Mesendoderm (in vitro differentiated cells): ENCODE measurements at regions not wholly inside any gene's neighbourhood (a gene's known extent, or its start where the extent isn't known, plus 50 kb on each side); places are given as distances from the start of the nearest gene placed in this dataset.
"Not testable (repeated sequence)": the region's sequence is repeated elsewhere in the genome, so short reads cannot be mapped to it uniquely, and the experiment has no call there.

ENCODE experiments used
- DNase-seq: peaks from one replicate; pipeline ENCODE4 v3.0.0; 2013
- H2AK5ac ChIP-seq: 2 replicates; pipeline ENCODE4 v1.6.1; 2013; ENCODE audit warnings: low read length, inconsistent platforms
- H2BK120ac ChIP-seq: 2 replicates; pipeline ENCODE4 v1.6.1; 2013; ENCODE audit warnings: low read depth, mild to moderate bottlenecking, low read length, moderate library complexity, mixed read lengths
- H2BK15ac ChIP-seq: replicated peaks from 2 replicates; pipeline ENCODE4 v1.6.1; 2013; ENCODE audit warnings: low read depth, mild to moderate bottlenecking, moderate library complexity
- H2BK5ac ChIP-seq: 2 replicates; pipeline ENCODE4 v1.6.1; 2013; ENCODE audit warnings: low read length, inconsistent platforms
- H3K18ac ChIP-seq: 2 replicates; pipeline ENCODE4 v1.6.1; 2013; ENCODE audit warnings: mild to moderate bottlenecking, low read length, mixed read lengths
- H3K23ac ChIP-seq: one replicate; pipeline ENCODE4 v1.6.1; 2013; ENCODE audit warnings: low read length
- H3K27ac ChIP-seq: 2 replicates; pipeline ENCODE4 v1.5.1; 2013; ENCODE audit warnings: low read depth, mild to moderate bottlenecking, inconsistent platforms, low read length, moderate library complexity
- H3K27me3 ChIP-seq: 2 replicates; pipeline ENCODE4 v1.6.1; 2013; ENCODE audit warnings: low read length, control low read depth, mild to moderate bottlenecking, inconsistent platforms; ENCODE audit not compliant: insufficient read depth, poor library complexity
- H3K36me3 ChIP-seq: 2 replicates; pipeline ENCODE4 v1.6.1; 2013; ENCODE audit warnings: low read length, inconsistent platforms; ENCODE audit not compliant: control insufficient read depth, insufficient read depth
- H3K4ac ChIP-seq: one replicate; pipeline ENCODE4 v1.6.1; 2013; ENCODE audit warnings: low read depth, mild to moderate bottlenecking, low read length, moderate library complexity
- H3K4me1 ChIP-seq: 2 replicates; pipeline ENCODE4 v1.6.1; 2013; ENCODE audit warnings: low read depth, low read length, inconsistent platforms; ENCODE audit not compliant: control insufficient read depth
- H3K4me2 ChIP-seq: 2 replicates; pipeline ENCODE4 v1.6.1; 2013; ENCODE audit warnings: low read length
- H3K4me3 ChIP-seq: 2 replicates; pipeline ENCODE4 v1.5.1; 2013; ENCODE audit warnings: mild to moderate bottlenecking, low read length
- H3K56ac ChIP-seq: one replicate; pipeline ENCODE4 v1.6.1; 2013; ENCODE audit warnings: low read length
- H3K79me1 ChIP-seq: 2 replicates; pipeline ENCODE4 v1.6.1; 2013; ENCODE audit warnings: low read length, inconsistent platforms
- H3K79me2 ChIP-seq: 2 replicates; pipeline ENCODE4 v1.6.1; 2013; ENCODE audit warnings: mild to moderate bottlenecking, low read length; ENCODE audit not compliant: control insufficient read depth, insufficient read depth
- H3K9ac ChIP-seq: 2 replicates; pipeline ENCODE4 v1.6.1; 2013; ENCODE audit warnings: low read length, inconsistent platforms
- H4K5ac ChIP-seq: one replicate; pipeline ENCODE4 v1.6.1; 2013; ENCODE audit warnings: low read length
- H4K8ac ChIP-seq: one replicate; pipeline ENCODE4 v1.6.1; 2013; ENCODE audit warnings: low read depth, mild to moderate bottlenecking, control low read depth, low read length, moderate library complexity
- WGBS: extraction: QIAGEN DNeasy Blood & Tissue Kit; methylation state at CpG from one replicate; pipeline ENCODE4 v1.1.7; 2013; ENCODE audit warnings: low lambda C conversion rate, missing lambda C conversion rate; ENCODE audit not compliant: insufficient coverage; ENCODE audit errors: extremely low coverage; 5-methylcytosine and 5-hydroxymethylcytosine counted together

DNA sequence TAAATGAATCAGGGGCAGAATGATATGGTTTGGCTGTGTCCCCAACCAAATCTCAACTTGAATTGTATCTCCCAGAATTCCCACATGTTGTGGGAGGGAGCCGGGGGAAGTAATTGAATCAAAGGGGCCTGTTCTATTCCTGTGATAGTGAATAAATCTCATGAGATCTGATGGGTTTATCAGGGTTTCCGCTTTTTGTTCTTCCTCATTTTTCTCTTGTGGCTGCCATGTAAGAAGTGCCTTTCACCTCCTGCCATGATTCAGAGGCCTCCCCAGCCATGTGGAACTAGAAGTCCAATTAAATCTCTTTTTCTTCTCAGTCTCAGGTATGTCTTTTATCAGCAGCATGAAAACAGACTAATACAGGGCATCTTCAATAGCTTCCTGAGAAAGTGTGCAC, 107.0 kb downstream of the OTUD1 start:
- WGBS, result no CpG with 5 or more reads among the region's 2 CpGs

DNA sequence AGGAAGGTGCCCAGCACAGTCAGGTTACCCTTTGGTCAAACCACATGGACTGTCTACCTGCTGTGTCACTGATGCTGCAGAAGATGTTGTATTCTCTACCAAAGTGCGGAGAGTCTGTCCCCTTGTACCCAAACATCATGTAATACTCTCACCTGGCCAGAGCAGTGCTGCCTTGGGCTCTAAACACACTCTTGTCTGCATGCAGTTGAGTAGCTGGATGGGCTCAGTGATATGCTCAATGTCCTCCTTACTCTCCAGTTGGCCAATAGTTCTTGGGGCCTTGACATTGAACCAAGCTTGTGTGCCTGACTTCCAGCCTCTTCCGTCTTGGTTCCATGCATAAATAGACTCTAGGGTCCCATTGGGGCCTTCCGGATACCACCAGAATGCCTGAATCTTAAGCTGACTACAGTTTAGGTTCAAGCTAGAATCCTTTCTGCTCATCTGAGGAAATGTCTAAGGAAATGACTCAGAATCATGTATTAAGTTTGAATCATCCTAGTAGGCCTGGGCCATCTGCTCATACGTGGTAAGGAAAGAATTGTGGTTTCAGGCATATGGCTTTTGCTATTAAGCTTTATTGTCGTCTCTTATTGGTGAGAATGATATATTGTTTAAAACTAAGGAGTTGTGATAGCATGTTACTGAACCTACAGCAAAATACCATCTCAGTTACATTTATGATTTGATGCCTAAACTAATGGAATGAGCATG, 118.0 kb downstream of the OTUD1 start:
- WGBS, result no CpG with 5 or more reads among the region's 5 CpGs
- H3K27me3 ChIP-seq, result no peaks in the 10 kb centered on the region
- H3K18ac ChIP-seq, result no peak overlapping the region
- H2BK120ac ChIP-seq, result no peak overlapping the region
- H3K79me2 ChIP-seq, result no peaks in the 10 kb centered on the region
- H3K27ac ChIP-seq, result no peak overlapping the region
- no peak overlapping the region for H3K56ac ChIP-seq
- H3K36me3 ChIP-seq, result no peaks in the 10 kb centered on the region
- H2BK5ac ChIP-seq, result no peak overlapping the region
- H4K8ac ChIP-seq, result no peak overlapping the region
- no peaks in the 10 kb centered on the region for H3K79me1 ChIP-seq
- no peaks in the 10 kb centered on the region for H3K4me1 ChIP-seq
- no peak overlapping the region for H2AK5ac ChIP-seq
- no peak overlapping the region for H3K4me3 ChIP-seq
- no peak overlapping the region for H3K4ac ChIP-seq
- no peak for DNase-seq
- no peak overlapping the region for H3K4me2 ChIP-seq
- no peak overlapping the region for H3K9ac ChIP-seq
- no peak overlapping the region for H2BK15ac ChIP-seq
- no peak overlapping the region for H3K23ac ChIP-seq
- H4K5ac ChIP-seq, result no peak overlapping the region

More for the DNA sequence above, 107.0 kb downstream of the OTUD1 start:
- H3K79me1 ChIP-seq, H3K9ac ChIP-seq, H2AK5ac ChIP-seq, H3K79me2 ChIP-seq, H3K4me1 ChIP-seq, H3K36me3 ChIP-seq, H3K27me3 ChIP-seq, H3K23ac ChIP-seq, H3K4me3 ChIP-seq, H4K8ac ChIP-seq, H3K4ac ChIP-seq, DNase-seq, H2BK15ac ChIP-seq, H3K4me2 ChIP-seq, H3K56ac ChIP-seq, H3K27ac ChIP-seq, H3K18ac ChIP-seq, H2BK120ac ChIP-seq, H2BK5ac ChIP-seq, H4K5ac ChIP-seq: not testable (repeated sequence)

DNA sequence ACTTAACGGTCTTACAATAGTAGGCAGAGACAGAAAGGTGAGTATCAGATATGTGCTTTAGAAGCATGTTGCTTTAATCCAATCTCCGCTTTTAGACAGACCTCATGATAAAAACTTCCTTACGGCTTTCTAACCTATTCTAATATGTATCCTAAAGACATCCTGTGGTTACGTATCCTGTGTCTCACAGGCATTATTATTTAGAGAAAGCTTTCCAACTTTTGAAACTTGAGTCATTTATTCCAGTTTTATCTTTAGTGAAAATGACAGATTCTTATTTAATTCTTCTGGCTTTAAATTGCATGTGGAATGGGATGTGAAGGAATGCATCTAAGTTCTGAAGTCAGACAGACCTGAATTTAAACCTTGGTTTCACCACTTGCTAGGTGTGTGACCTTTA, 118.9 kb downstream of the OTUD1 start:
- H3K9ac ChIP-seq, result no peak overlapping the region
- H2BK5ac ChIP-seq, result no peak overlapping the region
- no peak overlapping the region for H3K4me3 ChIP-seq

DNA sequence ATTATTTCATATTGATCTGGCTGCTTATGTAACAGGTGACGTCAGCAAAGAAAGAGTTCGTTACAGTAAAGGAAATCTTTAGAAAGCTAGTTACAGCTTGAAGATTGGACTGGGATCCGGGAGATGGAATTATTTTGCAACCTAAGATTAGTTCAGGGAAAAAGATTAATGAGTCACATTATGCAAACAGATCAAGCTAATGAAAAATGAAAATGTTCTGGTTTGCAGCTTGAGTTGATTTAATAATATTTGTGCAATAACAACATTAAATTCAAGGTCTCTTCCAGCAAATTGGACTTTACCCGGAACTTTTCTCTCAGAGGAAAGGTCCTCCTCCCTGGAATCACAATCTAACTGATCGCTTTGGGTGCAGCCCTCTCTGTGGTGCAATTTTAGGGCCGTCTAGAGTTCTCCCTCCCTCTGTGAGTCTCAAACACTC, 119.5 kb downstream of the OTUD1 start:
- DNase-seq, result no peak
- Histone ChIP-seq H2BK15ac (no peak overlapping the region), H3K27me3 (no peaks in the 10 kb centered on the region), H3K9ac (no peak overlapping the region), H3K56ac (no peak overlapping the region), H4K8ac (no peak overlapping the region), H2AK5ac (no peak overlapping the region), H3K27ac (no peak overlapping the region), H3K4ac (no peak overlapping the region), H2BK5ac (no peak overlapping the region), H3K4me2 (no peak overlapping the region), H3K79me1 (no peaks in the 10 kb centered on the region), H3K79me2 (no peaks in the 10 kb centered on the region), H4K5ac (no peak overlapping the region), H3K36me3 (no peaks in the 10 kb centered on the region), H3K18ac (no peak overlapping the region), H3K4me1 (no peaks in the 10 kb centered on the region), H3K4me3 (no peak overlapping the region), H2BK120ac (no peak overlapping the region), H3K23ac (no peak overlapping the region)
- no CpG with 5 or more reads among the region's 6 CpGs for WGBS

More for the DNA sequence above, 118.9 kb downstream of the OTUD1 start:
- Histone ChIP-seq H3K79me1 (no peaks in the 10 kb centered on the region), H4K5ac (no peak overlapping the region), H3K27ac (no peak overlapping the region), H3K79me2 (no peaks in the 10 kb centered on the region), H4K8ac (no peak overlapping the region), H3K23ac (no peak overlapping the region), H3K27me3 (no peaks in the 10 kb centered on the region), H3K18ac (no peak overlapping the region), H3K36me3 (no peaks in the 10 kb centered on the region), H3K4ac (no peak overlapping the region), H3K4me1 (no peaks in the 10 kb centered on the region), H2AK5ac (no peak overlapping the region), H3K56ac (no peak overlapping the region), H3K4me2 (no peak overlapping the region), H2BK120ac (no peak overlapping the region), H2BK15ac (no peak overlapping the region)
- no CpG with 5 or more reads among the region's 4 CpGs for WGBS
- no peak for DNase-seq

DNA sequence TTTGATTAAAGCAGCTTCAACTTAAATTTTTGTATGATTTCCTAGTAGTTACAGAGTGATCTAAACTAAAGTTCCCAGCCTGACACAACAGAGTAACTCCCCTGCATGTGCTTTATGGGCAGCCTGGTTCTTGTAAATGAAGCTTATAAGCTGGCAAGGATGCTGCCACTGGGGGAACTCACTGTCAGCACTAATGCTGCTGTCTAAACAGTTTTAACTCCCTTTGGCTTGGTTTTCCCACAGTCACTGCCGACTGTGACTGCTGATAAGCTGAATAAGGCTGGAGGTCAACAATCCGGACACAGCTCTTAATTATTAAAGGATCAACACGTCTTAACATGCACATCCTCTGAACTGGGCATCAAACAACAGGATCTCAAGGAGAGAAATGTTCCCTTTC, 130.1 kb downstream of the OTUD1 start:
- no peaks in the 10 kb centered on the region for H3K27me3 ChIP-seq
- no peaks in the 10 kb centered on the region for H3K79me2 ChIP-seq
- no peak overlapping the region for H3K4ac ChIP-seq
- DNase-seq, result no peak
- no peak overlapping the region for H3K56ac ChIP-seq
- H3K18ac ChIP-seq, result no peak overlapping the region
- H3K4me3 ChIP-seq, result no peak overlapping the region
- no peak overlapping the region for H2BK5ac ChIP-seq
- no peak overlapping the region for H3K27ac ChIP-seq
- no peak overlapping the region for H4K8ac ChIP-seq
- no peak overlapping the region for H3K9ac ChIP-seq
- no peak overlapping the region for H4K5ac ChIP-seq
- no peaks in the 10 kb centered on the region for H3K36me3 ChIP-seq
- H3K23ac ChIP-seq, result no peak overlapping the region
- H3K4me2 ChIP-seq, result no peak overlapping the region
- H2AK5ac ChIP-seq, result no peak overlapping the region
- no peak overlapping the region for H2BK120ac ChIP-seq
- H3K79me1 ChIP-seq, result no peaks in the 10 kb centered on the region
- no peak overlapping the region for H2BK15ac ChIP-seq
- no peaks in the 10 kb centered on the region for H3K4me1 ChIP-seq
- WGBS, result no CpG with 5 or more reads among the region's 3 CpGs

DNA sequence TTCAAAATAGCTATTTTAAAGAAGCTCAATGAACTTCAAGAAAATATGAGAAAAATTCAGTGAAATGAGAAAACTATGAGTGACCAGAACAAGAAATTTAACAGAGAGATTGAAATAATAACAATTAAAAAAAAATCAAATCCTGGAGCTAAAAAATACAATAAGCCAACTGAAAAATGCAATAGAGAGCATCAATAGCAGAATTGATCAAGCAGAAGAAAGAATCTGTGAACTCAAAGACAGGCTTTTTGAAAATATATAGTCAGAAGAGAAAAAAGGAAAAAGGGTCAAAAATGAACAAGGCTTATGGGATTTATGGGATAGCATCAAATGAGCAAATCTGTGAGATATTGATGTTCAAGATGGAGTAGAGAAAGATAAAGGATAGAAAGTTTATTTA, 133.0 kb downstream of the OTUD1 start:
- Histone ChIP-seq H3K4me2 (no peak overlapping the region), H4K5ac (no peak overlapping the region), H4K8ac (no peak overlapping the region), H3K79me2 (no peaks in the 10 kb centered on the region), H3K23ac (no peak overlapping the region), H2AK5ac (no peak overlapping the region), H3K9ac (no peak overlapping the region), H2BK5ac (no peak overlapping the region), H2BK15ac (no peak overlapping the region), H3K27me3 (no peaks in the 10 kb centered on the region), H3K79me1 (no peaks in the 10 kb centered on the region), H3K27ac (no peak overlapping the region), H3K56ac (no peak overlapping the region), H3K4ac (no peak overlapping the region), H3K18ac (no peak overlapping the region), H3K4me3 (no peak overlapping the region), H3K4me1 (no peaks in the 10 kb centered on the region), H3K36me3 (no peaks in the 10 kb centered on the region), H2BK120ac (no peak overlapping the region)
- no peak for DNase-seq
